ENCODE measurements at regions not wholly inside any gene's neighbourhood (a gene's known extent, or its start where the extent isn't known, plus 50 kb on each side); places are given as distances from the start of the nearest gene placed in this dataset.

- TF ChIP-seq CTCF (IDR thresholded peaks at IDR 0.05): no peak
- TF ChIP-seq ZFX (IDR thresholded peaks at IDR 0.05; ENCODE audit: borderline replicate concordance): no peak
Measured at GRCh38 chr9:107740088-107740980, 250.8 kb upstream of the KLF4 start.

Data from 22Rv1 (cell line).